ENCODE measurements at regions not wholly inside any gene's neighbourhood (a gene's known extent, or its start where the extent isn't known, plus 50 kb on each side); places are given as distances from the start of the nearest gene placed in this dataset.
A peak's percentile ranks its signal among the peaks of the same experiment; 100 is the strongest.

DNA sequence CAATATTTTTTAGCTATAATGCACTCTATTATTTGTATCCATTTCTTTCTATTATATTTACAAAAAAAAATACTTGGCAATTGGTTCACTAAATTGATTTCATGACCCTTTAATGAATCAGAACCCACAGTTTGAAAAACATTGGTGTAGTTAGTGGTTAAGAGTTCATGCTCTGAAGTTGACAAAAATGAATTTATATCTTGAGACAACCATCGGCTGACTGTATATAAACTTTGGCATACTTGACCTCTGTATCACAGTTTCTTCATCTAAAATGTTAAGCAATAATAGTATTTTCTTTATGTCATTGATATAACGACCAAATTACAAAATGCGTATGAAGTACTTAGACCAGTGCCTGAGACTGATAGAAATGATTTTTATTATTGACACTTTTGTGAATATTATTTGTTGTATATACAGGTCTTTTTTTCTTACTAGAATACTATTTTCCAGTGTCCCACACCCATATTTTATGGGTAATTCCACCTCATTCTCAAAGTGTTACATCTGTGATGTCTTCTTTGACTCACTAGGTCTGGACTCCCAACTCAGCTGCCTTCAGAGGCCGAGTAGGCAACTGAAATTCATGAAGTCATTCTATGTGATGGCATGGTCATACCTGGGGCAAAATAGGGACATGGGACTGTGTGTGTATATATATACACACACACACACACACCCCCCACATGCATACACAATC, 459.2 kb downstream of the RFPL4B start:
- DNase-seq: no peak

GRCh38 chr6:112821476-112821875, 474.3 kb downstream of the RFPL4B start:
- DNase-seq: no peak

- no peak for DNase-seq
These were observed 475.6 kb downstream of the RFPL4B start for GRCh38 chr6:112822769-112823168.

DNA sequence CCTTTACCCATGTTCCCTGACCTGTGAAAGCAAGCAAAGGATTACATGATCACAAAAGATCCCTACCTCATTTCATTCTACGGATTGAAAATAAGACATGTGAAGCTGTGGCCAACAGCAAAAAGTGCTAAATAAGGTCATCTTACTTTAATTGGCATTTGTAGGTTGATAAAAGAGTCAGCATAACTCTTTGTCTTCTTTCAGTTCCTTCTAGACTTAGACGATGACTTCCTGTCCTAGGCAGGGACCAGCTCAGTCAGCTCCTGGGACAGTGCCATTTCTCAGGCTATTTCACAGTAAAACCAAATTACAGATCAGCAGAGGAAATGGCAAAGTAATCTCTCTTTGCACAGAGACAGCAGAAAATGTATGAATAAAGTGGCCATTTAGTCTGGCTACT, 480.7 kb downstream of the RFPL4B start:
- DNase-seq: no peak

DNA sequence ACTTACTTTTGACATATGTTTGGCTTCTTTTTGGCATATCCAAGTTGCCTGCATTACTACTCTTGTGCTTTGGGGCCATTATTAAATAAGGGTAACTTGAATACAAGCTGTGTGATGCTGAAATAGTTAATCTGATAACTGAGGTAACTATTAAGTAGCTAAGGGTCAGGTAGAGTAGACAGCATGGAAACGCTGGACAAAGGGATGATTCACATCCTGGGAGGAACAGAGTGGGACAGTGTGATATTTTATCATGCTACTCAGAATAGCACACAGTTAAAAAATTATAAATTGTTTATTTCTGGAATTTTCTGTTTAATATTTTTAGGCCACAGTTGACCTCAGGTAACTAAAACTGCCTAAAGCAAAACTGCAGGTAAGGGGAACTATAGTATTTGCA, 483.9 kb downstream of the RFPL4B start:
- no peak for DNase-seq

DNA sequence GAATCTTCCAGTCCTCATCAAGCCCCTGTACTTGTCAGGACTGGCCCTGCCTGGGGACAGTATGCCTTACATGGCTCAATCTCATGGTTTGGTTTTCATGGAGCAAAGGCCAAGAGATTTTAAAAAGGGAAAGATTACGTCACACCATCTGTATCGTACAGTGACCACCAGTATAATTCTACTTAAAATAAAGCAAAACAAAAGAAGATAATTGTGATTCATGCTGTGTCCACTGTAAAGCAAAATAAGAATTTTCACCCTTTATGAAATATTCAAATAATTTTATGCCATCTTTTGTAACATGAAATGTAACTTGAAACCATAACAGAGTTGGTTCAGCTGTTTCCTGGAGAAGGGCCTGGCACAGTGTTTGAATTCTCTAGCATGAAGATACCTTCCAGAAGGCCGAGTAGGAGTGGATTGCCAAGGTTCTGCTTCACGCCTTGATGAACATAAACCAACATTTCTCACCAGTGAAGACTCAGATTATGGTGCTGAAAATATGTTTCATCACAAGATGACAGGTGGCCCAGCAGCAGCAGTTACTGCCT, 486.5 kb downstream of the RFPL4B start:
- no peak for DNase-seq

DNA sequence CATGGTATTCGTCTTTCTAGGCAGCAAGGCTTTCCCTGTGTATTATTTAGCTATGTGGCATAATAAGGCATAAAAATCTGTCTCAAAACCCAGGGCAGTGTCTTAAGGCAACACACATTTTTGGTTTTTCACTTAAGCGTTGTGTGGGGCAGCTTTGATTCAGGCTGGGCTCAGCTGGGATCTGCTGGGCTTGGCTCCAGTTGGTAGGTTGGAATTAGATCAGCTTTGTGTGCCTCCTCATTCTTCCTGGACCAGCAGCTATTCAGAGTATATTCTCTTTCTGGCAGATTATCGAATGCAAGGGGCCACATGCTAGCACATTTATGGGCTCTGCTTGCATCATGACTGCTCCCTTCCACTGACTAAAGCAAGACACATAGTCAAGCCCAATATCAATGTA, 487.9 kb downstream of the RFPL4B start:
- DNase-seq: no peak

GRCh38 chr6:112839525-112839961, 492.4 kb downstream of the RFPL4B start:
- no peak for DNase-seq

DNA sequence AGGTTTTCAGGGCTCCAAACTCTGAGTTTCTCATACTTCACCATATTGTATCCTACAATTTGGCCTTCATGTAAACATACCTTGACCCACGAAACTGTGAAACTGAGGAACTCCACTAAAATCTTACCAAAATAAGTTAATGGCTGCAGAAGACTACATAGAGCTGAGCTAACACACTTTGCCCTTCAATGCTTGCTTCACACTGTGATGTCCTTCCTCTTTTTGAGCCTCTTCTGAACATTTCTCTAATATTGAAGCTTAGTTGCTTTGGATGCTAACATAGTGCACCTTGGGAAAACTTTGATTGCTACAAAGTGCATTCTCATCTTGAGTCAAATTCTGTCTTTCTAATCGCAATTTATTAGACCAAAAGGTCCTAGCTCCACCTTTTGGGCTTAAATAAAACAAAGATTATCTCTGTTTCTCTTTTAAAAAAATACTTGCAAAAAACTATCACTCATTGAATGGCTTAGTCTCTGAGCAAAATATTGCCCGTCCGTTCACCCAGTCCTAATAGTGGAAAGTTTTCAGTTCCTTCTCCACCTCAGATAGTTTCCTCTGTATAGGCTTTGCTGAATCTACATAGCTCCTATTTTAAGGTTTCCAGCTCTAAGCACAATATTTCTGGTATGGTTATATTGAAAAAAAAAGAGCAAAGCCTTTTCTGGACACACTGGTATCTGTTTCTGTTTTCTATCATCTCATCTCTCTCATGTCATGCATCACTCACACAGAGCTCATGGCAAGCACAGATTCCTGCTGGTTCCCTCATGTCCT, 494.6 kb downstream of the RFPL4B start:
- DNase-seq: no peak

DNA sequence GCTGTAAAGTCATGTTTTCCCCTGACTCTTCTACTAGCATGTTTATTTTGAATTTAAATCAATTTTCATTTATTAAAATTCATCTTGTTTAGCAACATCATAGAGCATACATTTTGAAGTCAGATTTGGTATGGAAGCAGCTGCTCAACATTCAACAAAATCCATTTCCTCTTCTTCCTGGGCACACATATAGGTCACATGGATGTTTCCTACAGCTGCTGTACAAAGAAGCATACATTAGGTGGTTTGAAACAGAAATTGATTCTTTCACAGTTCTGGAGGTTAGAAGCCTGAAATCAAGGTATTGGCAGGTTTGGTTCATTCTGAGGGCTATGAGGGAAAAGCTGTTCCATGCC, 495.2 kb downstream of the RFPL4B start:
- no peak for DNase-seq

GRCh38 chr6:112846681-112847080, 499.6 kb downstream of the RFPL4B start:
- no peak for DNase-seq

DNA sequence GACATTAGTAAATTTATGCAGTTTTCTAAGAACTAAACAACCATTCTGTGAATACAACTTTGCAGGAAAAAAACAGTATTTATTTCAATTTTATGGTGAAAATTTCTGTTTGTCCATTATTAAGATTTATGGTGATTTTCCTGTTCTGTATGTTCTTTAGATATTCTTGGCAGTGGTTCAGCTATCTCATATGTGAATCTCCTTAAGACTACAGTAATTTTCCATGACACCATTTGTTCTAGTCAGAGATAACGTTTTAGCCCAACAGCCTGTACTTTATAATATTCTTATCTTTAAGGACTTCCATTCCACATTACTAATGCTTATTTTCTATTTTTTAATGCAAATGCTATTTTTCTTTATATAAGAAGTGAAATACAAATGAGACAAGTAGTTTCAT, 504.0 kb downstream of the RFPL4B start:
- no peak for DNase-seq

- no peak for DNase-seq
These were observed 506.0 kb downstream of the RFPL4B start for GRCh38 chr6:112853162-112853561.

GRCh38 chr6:112863753-112864152, 516.6 kb downstream of the RFPL4B start:
- no peak for DNase-seq

DNA sequence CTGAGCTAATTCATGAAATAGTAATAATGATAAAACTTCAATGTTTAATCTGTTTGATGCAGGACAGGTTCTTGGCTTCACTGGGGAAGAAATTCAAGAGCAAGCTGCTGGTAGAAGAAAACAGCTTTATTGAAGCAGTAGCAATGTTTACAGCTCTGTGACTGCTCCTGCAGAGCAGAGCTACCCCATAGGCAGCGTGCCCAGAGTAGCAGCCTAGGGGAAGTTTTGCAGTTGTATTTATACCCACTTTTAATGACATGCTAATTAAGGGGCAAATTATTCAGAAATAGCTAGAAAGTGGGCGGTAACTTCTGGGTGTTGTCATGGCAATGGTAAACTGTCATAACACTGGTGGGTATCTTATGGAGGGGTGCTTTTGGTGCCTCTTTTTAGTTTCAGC, 518.0 kb downstream of the RFPL4B start:
- DNase-seq: no peak

DNA sequence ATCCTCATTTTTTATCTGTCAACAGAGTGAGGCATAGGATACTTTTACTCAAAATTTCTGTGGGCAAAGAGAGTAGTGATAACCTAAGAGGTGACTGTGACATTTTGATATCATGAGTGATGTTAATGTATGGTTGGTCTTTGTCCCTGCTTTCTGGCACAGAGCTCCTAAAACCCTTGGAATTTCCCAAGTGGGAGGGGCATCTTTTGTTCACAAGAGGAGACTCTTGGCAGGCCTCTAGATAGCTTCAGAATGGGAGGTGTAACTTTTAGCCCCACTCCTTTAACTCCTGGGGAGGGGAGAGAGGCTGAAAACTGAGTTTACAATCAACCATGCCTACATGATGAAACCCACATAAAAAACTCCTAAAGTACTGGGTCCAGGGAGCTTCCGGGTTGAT, 527.8 kb downstream of the RFPL4B start:
- DNase-seq: no peak

DNA sequence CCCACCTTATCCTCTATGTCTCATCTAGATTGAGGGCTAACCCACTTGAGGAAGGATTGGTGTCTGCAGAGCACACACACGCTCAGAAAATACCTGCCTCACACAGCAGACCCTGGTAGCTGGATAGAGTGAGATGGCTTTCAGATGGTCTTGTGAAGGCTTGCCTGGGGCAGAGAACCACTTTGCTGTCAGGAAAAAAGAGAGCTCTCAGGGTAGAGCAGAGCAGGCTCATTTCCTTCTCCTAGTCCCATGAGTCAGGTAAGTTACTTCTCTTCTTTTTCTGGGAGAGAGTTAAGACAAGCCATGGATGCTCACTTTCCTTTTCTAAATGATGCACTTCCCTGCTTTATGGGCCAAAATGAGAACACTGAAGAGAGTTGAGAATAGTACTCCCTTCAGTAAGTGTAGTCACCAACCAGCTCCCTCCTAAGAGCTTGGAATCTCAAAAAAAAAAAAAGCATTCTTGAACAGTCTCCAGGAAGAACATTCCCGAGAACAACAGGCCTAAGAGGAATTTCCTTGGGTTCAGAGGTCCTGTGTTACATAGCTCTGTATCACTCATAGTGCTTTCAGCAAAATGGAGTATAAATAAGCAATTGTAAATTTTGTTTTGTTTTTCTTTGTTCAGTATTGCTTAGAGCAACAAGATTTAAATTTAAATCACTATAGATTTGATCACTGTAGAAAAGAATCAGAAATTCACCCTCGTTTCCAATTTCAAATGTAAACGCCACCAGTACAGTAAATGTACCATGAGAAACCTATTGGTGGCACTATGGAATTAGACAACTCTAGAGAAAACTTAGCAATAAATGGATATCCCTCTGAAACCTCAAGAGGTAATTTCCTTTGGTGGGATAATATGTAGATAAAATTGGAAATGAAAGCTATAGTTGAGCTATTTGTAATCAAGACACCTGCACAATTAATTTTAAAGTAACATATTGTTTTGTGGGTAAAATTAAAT, 530.3 kb downstream of the RFPL4B start:
- no peak for DNase-seq

DNA sequence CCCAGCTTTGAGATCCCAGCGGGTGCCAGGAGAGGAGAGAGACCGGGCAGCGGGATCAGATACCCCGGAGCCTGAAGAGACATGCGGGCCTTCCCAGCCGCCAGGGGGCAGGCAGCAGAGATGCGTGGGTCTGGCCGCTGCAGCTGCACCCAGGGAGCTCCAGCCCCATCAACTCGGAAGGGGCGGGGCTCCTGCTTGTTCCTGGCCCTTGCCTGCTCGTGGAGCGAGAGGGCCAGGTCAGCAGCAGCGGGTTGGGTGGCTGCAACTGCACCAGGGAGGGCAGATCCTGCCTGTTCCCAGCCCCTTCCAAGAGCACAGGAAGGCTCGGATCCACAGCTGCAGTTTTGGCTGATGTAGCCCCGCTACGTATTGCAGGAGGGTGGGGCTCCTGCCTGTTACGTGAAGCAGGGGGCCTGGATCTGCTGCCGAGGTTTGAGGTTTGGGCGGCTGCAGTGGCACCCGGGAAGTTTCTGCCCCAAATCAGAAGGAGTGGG, 532.8 kb downstream of the RFPL4B start:
- peak; percentile 3 for DNase-seq

DNA sequence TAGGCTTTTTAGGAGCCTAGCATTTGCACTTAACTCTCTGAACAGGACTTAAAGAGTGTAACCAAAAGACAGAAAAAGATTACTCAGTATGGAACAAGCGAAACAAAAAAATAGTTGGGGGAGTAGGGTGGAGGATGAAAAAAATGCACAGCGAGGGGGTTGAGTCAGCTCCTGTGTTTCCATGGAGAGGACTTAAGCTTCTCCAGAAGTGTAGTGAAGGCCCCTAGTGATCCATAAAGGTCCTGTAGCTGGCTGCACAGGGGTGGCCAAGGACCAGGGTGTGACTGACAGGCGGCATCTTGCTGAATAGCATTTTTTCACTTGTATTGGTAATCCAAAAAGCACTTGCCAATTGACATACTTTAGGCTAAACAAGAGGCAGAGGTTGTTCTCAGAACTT, 533.9 kb downstream of the RFPL4B start:
- DNase-seq: no peak

DNA sequence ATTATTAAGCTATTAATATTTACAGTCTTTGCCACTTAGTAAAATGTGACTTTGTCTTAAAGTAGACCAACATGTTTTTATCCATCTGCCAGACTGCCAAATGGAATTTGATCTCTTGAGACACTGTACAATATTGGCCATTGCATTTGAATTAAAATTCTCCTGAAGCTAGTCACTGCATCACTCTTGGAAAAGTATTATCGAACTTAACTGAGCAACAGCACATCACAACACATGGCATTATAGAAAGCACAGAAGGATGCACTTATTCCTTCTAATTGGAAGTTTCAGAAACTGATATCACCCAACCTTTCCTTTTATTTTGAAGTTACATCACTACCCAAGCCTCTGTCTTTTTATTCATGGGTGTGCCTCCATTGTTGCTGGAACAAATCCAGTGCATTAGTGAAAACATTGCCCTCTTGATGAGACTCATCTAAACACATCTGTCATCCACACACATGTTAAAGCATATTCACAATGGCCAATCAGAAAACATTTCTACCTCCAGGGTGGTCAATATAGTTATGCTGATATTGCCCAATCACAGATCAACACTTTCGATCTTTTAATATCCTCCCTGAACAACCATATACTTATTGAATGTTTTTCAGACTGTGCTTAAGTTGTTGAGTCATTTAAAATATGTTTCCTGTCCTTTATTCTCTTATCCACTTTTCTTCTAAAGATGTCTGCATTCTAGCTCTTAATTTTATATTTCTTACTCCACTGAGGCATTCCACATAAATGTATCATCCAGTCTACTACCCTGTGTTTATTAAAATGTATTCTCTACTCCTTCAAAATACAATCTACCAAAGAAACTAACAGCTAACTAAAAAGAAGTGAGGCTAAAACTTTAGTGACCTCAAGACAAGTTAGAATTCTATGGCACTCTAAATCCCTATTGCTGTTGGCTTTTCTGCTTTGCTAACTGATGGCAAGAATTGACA, 535.0 kb downstream of the RFPL4B start:
- DNase-seq: no peak

GRCh38 chr6:112883095-112883494, 536.0 kb downstream of the RFPL4B start:
- DNase-seq: no peak

DNA sequence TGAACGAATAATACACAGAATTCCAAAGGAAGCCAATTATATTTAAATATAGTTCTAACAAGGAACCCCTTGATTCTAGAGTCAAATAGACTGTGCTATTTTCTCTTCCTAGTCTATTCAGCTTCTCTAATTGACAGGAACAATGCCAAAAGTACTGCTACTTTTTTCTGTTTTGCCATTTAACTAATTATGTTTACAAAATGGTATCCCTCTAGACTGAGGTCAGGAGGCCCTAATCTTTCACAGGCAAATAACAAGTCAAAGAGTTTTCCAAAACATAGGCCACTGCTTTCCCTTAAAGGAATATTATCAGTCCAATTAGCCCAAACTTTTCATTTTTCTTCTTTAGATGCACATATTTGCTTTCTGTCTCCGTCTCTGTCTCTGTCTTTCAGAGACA, 539.3 kb downstream of the RFPL4B start:
- no peak for DNase-seq

Data from activated naive CD4-positive, alpha-beta T cell treated with Interleukin-2 at 50 U/mL for 16 hours (primary cell).